GM19035 (cell line): ENCODE measurements at regions not wholly inside any gene's neighbourhood (a gene's known extent, or its start where the extent isn't known, plus 50 kb on each side); places are given as distances from the start of the nearest gene placed in this dataset.

Experiments
- ATAC-seq: cut with Tn5 transposase; IDR thresholded peaks from one replicate; pipeline ENCODE4 v1.9.1; 2021; ENCODE audit not compliant: unreplicated experiment

DNA sequence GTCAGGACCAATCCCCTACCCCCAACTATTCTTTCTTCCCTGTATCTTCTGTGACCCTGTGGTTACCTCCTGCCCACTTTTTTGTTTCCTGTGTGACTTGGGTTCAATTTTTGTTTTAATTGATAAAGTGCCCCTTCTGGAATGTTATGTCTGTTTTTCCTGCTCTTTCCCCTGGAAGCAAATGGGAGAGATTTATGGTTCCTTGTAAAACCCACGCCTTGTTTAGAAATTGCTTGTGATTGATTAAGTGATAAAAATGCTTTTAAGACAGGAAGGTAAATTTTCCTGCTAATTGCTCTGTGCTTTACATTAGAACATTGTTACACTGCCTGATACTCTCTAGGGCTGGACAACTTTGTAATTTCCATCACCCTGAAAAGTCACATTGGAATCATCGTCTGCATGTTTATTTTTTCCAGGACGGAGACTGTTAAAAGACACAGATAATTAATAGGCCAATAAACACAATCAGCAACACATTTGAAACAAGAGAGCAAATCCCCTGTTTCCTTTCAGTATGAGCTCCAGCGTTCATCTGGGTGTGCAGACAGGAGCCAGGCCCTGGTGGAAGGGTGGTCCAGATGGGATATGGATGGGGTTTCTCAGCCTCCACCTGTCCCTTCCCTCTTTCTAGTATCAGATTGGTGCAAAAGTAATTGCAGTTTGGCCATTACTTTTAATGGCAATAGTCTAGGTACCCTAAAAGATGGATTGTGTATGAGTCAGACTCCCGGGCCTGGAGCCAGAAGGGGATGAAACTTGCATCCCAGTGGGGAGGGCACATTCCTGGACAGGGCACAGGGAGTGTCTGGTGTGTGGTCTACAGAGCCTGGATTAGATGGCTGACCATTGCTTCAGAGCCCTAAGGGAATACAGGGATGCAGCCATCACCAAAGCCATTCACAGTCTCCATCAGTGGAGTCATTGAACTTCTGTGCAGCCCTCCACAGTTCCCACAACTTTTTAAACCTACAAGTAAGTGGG, 58.1 kb upstream of the AGBL1 start:
- no peak for ATAC-seq

DNA sequence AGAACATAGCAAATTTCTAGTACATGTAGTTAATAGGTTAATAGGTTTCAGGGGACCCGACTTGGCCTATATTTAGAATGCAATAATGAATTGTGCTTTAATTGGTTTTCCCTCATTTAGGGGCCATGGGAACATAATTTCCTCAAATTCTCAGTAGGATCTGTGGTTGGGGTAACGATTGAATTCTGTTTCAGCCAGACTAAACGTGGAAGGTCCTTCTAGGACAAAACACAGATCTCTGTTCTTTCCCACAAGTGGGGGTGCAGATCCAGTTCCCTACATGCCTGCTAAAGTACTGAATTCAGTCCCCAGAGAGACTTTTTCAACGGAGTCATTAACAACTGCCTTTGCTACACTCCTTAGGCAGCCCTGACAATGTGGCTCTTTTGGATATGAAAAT, 50.7 kb upstream of the AGBL1 start:
- no peak for ATAC-seq
